Small intestine (tissue), 7 donors: ENCODE measurements at regions not wholly inside any gene's neighbourhood (a gene's known extent, or its start where the extent isn't known, plus 50 kb on each side); places are given as distances from the start of the nearest gene placed in this dataset.

Experiments used
- DNase-seq, 2 donors: peaks; one replicate each; pipeline versions ENCODE4 v3.0.0 to v3.0.0-alpha.2; 2013
- FAIRE-seq: peaks from 2 replicates; lab custom pipeline; 2012; peaks lifted over from hg19 to GRCh38; lab: Jason Lieb, UNC
- H3K27ac ChIP-seq, 3 donors: one replicate each; pipeline ENCODE4 v1.5.1; 2013; ENCODE audit warnings: low read length in 2 of 3, mild to moderate bottlenecking in 2 of 3, control low read depth in 1 of 3, inconsistent platforms in 1 of 3, low read depth in 1 of 3, moderate library complexity in 1 of 3
- H3K27me3 ChIP-seq, 3 donors: one replicate each; pipeline ENCODE4 v1.6.1; 2013; ENCODE audit warnings: low read length in 3 of 3, inconsistent platforms in 1 of 3; ENCODE audit not compliant: control insufficient read depth in 3 of 3, insufficient read depth in 3 of 3
- H3K36me3 ChIP-seq, 3 donors: one replicate each; pipeline ENCODE4 v1.6.1; 2013; ENCODE audit warnings: low read length in 3 of 3, inconsistent platforms in 1 of 3, low read depth in 1 of 3, mild to moderate bottlenecking in 1 of 3, moderate library complexity in 1 of 3; ENCODE audit not compliant: control insufficient read depth in 3 of 3, insufficient read depth in 2 of 3
- H3K4me1 ChIP-seq, 3 donors: one replicate each; pipeline ENCODE4 v1.6.1; 2013; ENCODE audit warnings: low read length in 2 of 3, inconsistent platforms in 1 of 3, low read depth in 1 of 3, mild to moderate bottlenecking in 1 of 3, moderate library complexity in 1 of 3; ENCODE audit not compliant: control insufficient read depth in 3 of 3, insufficient read depth in 2 of 3
- H3K4me3 ChIP-seq, 3 donors: one replicate each; pipeline ENCODE4 v1.5.1; 2013; ENCODE audit warnings: low read length in 3 of 3, control low read depth in 1 of 3, inconsistent platforms in 1 of 3, low read depth in 1 of 3, mild to moderate bottlenecking in 1 of 3, moderate library complexity in 1 of 3
- H3K9me3 ChIP-seq, 2 donors: one replicate each; pipeline ENCODE4 v1.6.1; 2013; ENCODE audit warnings: low read depth in 1 of 2, low read length in 1 of 2; ENCODE audit not compliant: control insufficient read depth in 2 of 2, insufficient read depth in 1 of 2
- WGBS, 3 donors: extraction: QIAGEN DNeasy Blood & Tissue Kit; methylation state at CpG; one replicate each; pipeline ENCODE4 v1.1.7; 2013; 5-methylcytosine and 5-hydroxymethylcytosine counted together
- donor health status: healthy with polysubstance abuse.
- donor health status: control.
- donor health status: control.
- donor health status: Bipolar disorder and iron deficiency.
- donor health status: healthy.

GRCh38 chr2:45214550-45214949 is 205.3 kb upstream of the SIX2 start:
- Histone ChIP-seq H3K9me3 (no peaks in the 10 kb centered on the region), H3K4me3 (no peak overlapping the region), H3K4me1 (no peaks in the 10 kb centered on the region), H3K36me3 (no peaks in the 10 kb centered on the region), H3K27me3 (peaks cover 0 to 3% (median 0%) of the 10 kb centered on the region in 3 donors), H3K27ac (no peak overlapping the region)
- 90 to 94% (median 93%) methylated on average over 5 of the region's 5 CpGs for WGBS, 3 donors
- FAIRE-seq, result no peak
- no peak for DNase-seq

- H3K27ac ChIP-seq, result no peak overlapping the region
- H3K36me3 ChIP-seq, result no peaks in the 10 kb centered on the region
- peaks cover 0 to 3% (median 0%) of the 10 kb centered on the region in 3 donors for H3K27me3 ChIP-seq
- H3K9me3 ChIP-seq, result no peaks in the 10 kb centered on the region
- 69 to 75% (median 72%) methylated on average over 5 of the region's 5 CpGs for WGBS, 3 donors
- no peaks in the 10 kb centered on the region for H3K4me1 ChIP-seq
- DNase-seq (no peak), FAIRE-seq (no peak)
- H3K4me3 ChIP-seq, result no peak overlapping the region
Observed at GRCh38 chr2:45212953-45213635, 203.8 kb upstream of the SIX2 start.

- DNase-seq (no peak), FAIRE-seq (no peak)
- peaks cover 0 to 5% (median 0%) of the 10 kb centered on the region in 3 donors for H3K27me3 ChIP-seq
- H3K4me3 ChIP-seq, result no peak overlapping the region
- H3K4me1 ChIP-seq, result no peaks in the 10 kb centered on the region
- no peak overlapping the region for H3K27ac ChIP-seq
- 68 to 87% (median 74%) methylated on average over 3 of the region's 3 CpGs for WGBS, 3 donors
- H3K36me3 ChIP-seq, result no peaks in the 10 kb centered on the region
- H3K9me3 ChIP-seq, result no peaks in the 10 kb centered on the region
Observed at GRCh38 chr2:45211636-45212035, 202.4 kb upstream of the SIX2 start.

GRCh38 chr2:45210462-45211195 is 201.4 kb upstream of the SIX2 start:
- Histone ChIP-seq H3K27ac (no peak overlapping the region), H3K4me1 (no peaks in the 10 kb centered on the region), H3K36me3 (no peaks in the 10 kb centered on the region), H3K4me3 (no peak overlapping the region), H3K27me3 (peaks cover 0 to 6% (median 0%) of the 10 kb centered on the region in 3 donors), H3K9me3 (no peaks in the 10 kb centered on the region)
- no peak for FAIRE-seq
- DNase-seq, result no peak
- WGBS, 3 donors, result 85 to 92% (median 88%) methylated on average over 9 of the region's 9 CpGs

- H3K9me3 ChIP-seq, result no peaks in the 10 kb centered on the region
- FAIRE-seq (no peak), DNase-seq (no peak)
- H3K4me3 ChIP-seq, result no peak overlapping the region
- H3K36me3 ChIP-seq, result no peaks in the 10 kb centered on the region
- no peaks in the 10 kb centered on the region for H3K4me1 ChIP-seq
- peaks cover 0 to 6% (median 0%) of the 10 kb centered on the region in 3 donors for H3K27me3 ChIP-seq
- H3K27ac ChIP-seq, result no peak overlapping the region
- WGBS, 3 donors, result 86 to 93% (median 86%) methylated on average over 1 of the region's 1 CpG
Observed at GRCh38 chr2:45209875-45210274, 200.6 kb upstream of the SIX2 start.

GRCh38 chr2:45209302-45209701 is 200.1 kb upstream of the SIX2 start:
- H3K9me3 ChIP-seq, result no peaks in the 10 kb centered on the region
- 59 to 64% (median 62%) methylated on average over 5 of the region's 5 CpGs for WGBS, 3 donors
- FAIRE-seq (no peak), DNase-seq (no peak)
- H3K36me3 ChIP-seq, result no peaks in the 10 kb centered on the region
- no peak overlapping the region for H3K27ac ChIP-seq
- H3K27me3 ChIP-seq, result peaks cover 0 to 6% (median 0%) of the 10 kb centered on the region in 3 donors
- no peak overlapping the region for H3K4me3 ChIP-seq
- no peaks in the 10 kb centered on the region for H3K4me1 ChIP-seq

- no peak for FAIRE-seq
- H3K4me3 ChIP-seq, result no peak overlapping the region
- WGBS, 3 donors, result 41 to 51% (median 42%) methylated on average over 4 of the region's 4 CpGs
- no peaks in the 10 kb centered on the region for H3K4me1 ChIP-seq
- peaks cover 0 to 6% (median 0%) of the 10 kb centered on the region in 3 donors for H3K27me3 ChIP-seq
- no peaks in the 10 kb centered on the region for H3K36me3 ChIP-seq
- no peak overlapping the region for H3K27ac ChIP-seq
- DNase-seq, result no peak
- no peaks in the 10 kb centered on the region for H3K9me3 ChIP-seq
Observed at GRCh38 chr2:45207101-45207500, 197.8 kb upstream of the SIX2 start.

- H3K27me3 ChIP-seq, result peaks cover 0 to 6% (median 4%) of the 10 kb centered on the region in 3 donors
- FAIRE-seq (no peak), DNase-seq (no peak)
Observed at GRCh38 chr2:45205985-45206384, 196.7 kb upstream of the SIX2 start.

More at GRCh38 chr2:45205985-45206384, 196.7 kb upstream of the SIX2 start:
- H3K4me1 ChIP-seq, result no peaks in the 10 kb centered on the region
- H3K9me3 ChIP-seq, result peaks cover 0 to 4% of the 10 kb centered on the region in 2 donors
- H3K36me3 ChIP-seq, result no peaks in the 10 kb centered on the region
- H3K4me3 ChIP-seq, result no peak overlapping the region
- 89 to 93% (median 93%) methylated on average over 8 of the region's 8 CpGs for WGBS, 3 donors
- H3K27ac ChIP-seq, result no peak overlapping the region
